Neural cell (in vitro differentiated cells): ENCODE measurements at regions not wholly inside any gene's neighbourhood (a gene's known extent, or its start where the extent isn't known, plus 50 kb on each side); places are given as distances from the start of the nearest gene placed in this dataset.

Experiments
- CTCF ChIP-seq: fragments of 450-650 bp; IDR thresholded peaks from 2 replicates; pipeline ENCODE4 v1.5.1; 2014; ENCODE audit warnings: antibody characterized with exemption, mild to moderate bottlenecking, moderate library complexity; ENCODE audit not compliant: poor library complexity, severe bottlenecking
- EP300 ChIP-seq: fragments of 450-650 bp; conservative IDR thresholded peaks from 2 replicates; pipeline ENCODE4 v1.6.1; 2014; ENCODE audit warnings: antibody characterized with exemption, mild to moderate bottlenecking, moderate library complexity; ENCODE audit not compliant: poor library complexity, severe bottlenecking
- MXI1 ChIP-seq: fragments of 450-650 bp; conservative IDR thresholded peaks from 2 replicates; pipeline ENCODE4 v1.6.1; 2014; ENCODE audit warnings: antibody characterized with exemption, mild to moderate bottlenecking; ENCODE audit not compliant: poor library complexity, severe bottlenecking
- POLR2AphosphoS5 ChIP-seq: IDR thresholded peaks from 2 replicates; pipeline ENCODE4 v1.6.1; 2012
- RAD21 ChIP-seq: fragments of 450-650 bp; conservative IDR thresholded peaks from 2 replicates; pipeline ENCODE4 v1.6.1; 2014; ENCODE audit warnings: antibody characterized with exemption, mild to moderate bottlenecking, moderate library complexity
- REST ChIP-seq: IDR thresholded peaks from 2 replicates; pipeline ENCODE4 v1.6.1; 2012; ENCODE audit warnings: borderline replicate concordance
- TAF1 ChIP-seq: IDR thresholded peaks from 2 replicates; pipeline ENCODE4 v1.6.1; 2012; ENCODE audit warnings: low read depth

- TF ChIP-seq CTCF (no peak), TAF1 (no peak), POLR2AphosphoS5 (no peak), RAD21 (no peak), REST (no peak), MXI1 (no peak), EP300 (no peak)
Observed at GRCh38 chr16:79754081-79754480, 153.5 kb upstream of the MAF start.
